Lower leg skin (tissue), 3 donors: ENCODE measurements at regions not wholly inside any gene's neighbourhood (a gene's known extent, or its start where the extent isn't known, plus 50 kb on each side); places are given as distances from the start of the nearest gene placed in this dataset.

Source experiments
- POLR2A ChIP-seq, 2 donors: fragments of 450-650 bp; IDR thresholded peaks; one replicate each; pipeline ENCODE4 v1.6.1; 2016 to 2017; ENCODE audit warnings: antibody characterized with exemption in 2 of 2, mild to moderate bottlenecking in 1 of 2, moderate library complexity in 1 of 2
- TF ChIP-seq, protein P1 (sequence below), 3 donors: fragments of 450-650 bp; IDR thresholded peaks; one replicate each; pipeline ENCODE4 v1.5.1; 2016; ENCODE audit warnings: antibody characterized with exemption in 3 of 3, mild to moderate bottlenecking in 3 of 3, moderate library complexity in 2 of 3

- TF ChIP-seq POLR2A (IDR thresholded peaks at IDR 0.05) = no peak
- TF ChIP-seq, protein P1, sequence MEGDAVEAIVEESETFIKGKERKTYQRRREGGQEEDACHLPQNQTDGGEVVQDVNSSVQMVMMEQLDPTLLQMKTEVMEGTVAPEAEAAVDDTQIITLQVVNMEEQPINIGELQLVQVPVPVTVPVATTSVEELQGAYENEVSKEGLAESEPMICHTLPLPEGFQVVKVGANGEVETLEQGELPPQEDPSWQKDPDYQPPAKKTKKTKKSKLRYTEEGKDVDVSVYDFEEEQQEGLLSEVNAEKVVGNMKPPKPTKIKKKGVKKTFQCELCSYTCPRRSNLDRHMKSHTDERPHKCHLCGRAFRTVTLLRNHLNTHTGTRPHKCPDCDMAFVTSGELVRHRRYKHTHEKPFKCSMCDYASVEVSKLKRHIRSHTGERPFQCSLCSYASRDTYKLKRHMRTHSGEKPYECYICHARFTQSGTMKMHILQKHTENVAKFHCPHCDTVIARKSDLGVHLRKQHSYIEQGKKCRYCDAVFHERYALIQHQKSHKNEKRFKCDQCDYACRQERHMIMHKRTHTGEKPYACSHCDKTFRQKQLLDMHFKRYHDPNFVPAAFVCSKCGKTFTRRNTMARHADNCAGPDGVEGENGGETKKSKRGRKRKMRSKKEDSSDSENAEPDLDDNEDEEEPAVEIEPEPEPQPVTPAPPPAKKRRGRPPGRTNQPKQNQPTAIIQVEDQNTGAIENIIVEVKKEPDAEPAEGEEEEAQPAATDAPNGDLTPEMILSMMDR (IDR thresholded peaks at IDR 0.05) = no peak
Measured at GRCh38 chr10:8663131-8663530, 608.6 kb downstream of the GATA3 start.
